HG03469 (cell line): ENCODE measurements at regions not wholly inside any gene's neighbourhood (a gene's known extent, or its start where the extent isn't known, plus 50 kb on each side); places are given as distances from the start of the nearest gene placed in this dataset.

ENCODE experiments used
- ATAC-seq: cut with Tn5 transposase; IDR thresholded peaks from one replicate; pipeline ENCODE4 v1.9.1; 2021; ENCODE audit warnings: mild to moderate bottlenecking, moderate library complexity, moderate number of reproducible peaks; ENCODE audit not compliant: unreplicated experiment

DNA sequence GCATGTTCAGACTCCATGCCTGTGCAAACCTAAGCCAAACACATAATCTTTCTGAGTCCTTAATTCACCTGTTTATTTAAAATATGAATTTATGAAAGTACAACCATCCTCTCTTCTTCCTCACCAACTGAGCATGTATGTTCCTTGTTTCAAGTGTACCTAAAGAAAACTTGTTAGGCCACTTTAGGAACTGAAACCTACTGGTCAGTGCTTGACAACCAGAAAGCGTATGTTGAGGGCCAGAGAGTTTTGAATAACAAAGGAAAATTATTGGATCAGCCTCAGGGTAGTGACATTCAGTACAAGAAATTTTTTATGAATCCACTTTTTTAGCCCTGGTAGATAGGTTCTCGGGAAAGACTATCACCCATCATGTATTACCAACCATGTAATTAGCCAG lies 847.6 kb upstream of the CELF4 start:
- no peak for ATAC-seq

GRCh38 chr18:38406607-38407006 lies 841.0 kb upstream of the CELF4 start:
- no peak for ATAC-seq

GRCh38 chr18:38402509-38402908 lies 836.9 kb upstream of the CELF4 start:
- ATAC-seq, result no peak

DNA sequence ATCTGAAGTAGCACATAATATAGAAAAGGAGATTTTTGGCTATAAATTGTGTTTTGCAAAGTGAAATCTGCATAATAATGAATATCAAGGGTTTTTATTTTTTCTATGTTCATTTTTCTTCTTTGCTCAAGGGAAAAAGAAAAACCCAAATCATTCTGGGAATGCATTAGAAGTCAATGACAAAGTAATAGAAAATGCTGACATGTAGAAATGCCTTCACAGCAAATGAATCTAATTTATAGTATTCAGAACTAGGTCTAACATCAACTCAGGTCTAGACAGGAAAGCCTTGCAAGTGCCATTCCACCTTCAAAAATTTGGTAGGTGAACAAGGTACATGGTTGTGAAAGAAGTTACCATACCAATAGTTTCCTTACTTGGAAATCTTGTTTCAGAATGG lies 831.5 kb upstream of the CELF4 start:
- no peak for ATAC-seq

DNA sequence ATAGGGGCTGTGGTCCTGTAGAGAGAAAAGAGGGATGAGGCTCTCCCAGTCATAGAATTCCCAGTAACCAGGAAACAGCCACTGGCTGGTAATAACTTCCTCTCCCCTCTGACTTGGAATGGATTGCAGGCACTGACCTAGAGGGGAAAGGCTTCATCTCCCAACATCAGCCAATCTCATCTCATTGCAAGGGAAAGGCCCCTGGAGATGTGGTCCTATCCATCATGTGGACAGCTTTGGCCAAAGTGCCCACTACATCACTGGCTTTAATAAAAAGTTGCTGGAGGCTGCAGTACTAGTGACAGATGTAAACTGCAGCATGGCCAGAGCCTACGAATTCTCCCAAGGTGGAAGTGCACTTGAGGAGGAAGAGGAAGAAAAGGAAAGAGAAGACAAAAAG lies 820.5 kb upstream of the CELF4 start:
- ATAC-seq, result no peak

- ATAC-seq, result no peak
Measured at GRCh38 chr18:38369772-38370690, 804.4 kb upstream of the CELF4 start.

DNA sequence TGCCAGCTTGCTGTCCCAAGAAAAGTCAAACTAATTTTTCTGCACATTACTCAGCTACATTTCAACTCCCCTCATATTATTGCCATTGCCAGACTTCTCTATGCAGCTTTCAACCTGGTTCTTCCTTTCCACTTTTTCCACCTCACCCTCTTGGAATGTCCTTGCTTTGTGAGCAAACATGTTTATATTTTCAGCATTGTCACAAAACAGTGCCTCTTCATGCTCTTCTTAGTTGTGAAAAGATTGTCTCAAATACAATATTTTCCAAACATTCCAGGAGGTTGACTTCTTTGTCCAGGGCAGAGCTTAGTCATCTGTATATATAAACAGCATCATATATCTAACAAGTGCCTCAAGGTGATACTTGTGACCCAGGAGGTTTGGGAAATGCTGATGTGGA lies 803.3 kb upstream of the CELF4 start:
- no peak for ATAC-seq

DNA sequence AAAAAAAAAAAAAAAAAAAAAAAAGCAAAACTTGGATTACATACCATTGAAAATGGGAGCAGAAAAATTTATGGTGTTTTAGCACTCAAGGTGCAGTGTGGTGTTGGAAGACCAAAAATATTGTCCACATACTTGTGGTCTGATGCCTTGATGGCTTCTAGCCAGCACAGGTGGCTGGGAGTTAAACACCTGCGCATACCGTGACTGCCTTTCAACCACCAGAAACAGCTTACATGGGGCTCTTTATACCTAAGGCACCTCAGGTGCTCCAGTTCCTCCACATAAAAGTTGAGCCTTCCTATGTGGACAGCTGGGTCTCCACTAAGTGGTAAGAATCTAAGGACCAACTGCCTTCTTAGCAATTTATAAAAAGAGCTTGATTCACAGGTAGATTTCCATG lies 802.6 kb upstream of the CELF4 start:
- ATAC-seq, result no peak

DNA sequence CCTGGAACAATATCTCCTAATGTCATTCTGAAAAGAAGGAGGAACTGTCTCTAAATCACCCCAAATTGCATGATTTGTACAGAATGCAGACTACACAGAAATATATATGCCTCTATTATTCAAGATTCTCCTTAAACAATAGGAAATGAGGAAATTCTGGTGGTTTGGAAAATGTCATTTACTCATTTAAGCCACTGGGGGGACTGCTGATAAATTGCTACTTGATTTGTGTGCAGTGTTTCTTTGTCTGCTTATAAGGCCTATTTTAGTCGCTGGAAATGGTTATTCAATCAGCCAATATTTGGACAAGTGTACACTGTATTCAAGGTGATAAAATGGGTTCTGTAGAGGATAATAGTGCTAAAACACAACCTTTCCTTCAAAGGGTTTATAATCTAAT lies 801.9 kb upstream of the CELF4 start:
- ATAC-seq, result no peak

DNA sequence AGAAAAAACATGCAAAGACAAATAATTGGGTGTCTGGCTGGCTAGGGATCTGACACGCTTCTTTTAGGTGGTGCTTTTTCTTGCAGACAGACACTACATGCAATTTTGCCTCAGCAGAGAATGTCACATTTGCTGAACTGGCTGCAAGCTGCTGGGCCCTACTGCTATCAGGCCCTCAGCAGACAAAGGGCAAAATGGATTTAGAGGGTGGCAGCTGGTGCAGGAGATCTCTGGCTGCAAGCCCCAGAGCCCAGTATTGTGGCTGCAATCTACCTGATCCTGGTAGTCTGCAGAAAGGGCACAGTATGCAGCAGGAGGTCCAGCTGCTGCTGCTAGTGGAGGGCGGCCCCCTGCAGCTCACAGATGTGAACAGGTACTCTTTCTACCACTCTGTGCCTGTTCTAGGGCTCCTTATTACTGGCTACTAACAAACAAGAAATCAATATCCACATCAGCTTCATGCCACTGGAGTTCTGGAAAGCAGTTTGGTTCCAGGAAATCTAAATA lies 796.7 kb upstream of the CELF4 start:
- no peak for ATAC-seq

DNA sequence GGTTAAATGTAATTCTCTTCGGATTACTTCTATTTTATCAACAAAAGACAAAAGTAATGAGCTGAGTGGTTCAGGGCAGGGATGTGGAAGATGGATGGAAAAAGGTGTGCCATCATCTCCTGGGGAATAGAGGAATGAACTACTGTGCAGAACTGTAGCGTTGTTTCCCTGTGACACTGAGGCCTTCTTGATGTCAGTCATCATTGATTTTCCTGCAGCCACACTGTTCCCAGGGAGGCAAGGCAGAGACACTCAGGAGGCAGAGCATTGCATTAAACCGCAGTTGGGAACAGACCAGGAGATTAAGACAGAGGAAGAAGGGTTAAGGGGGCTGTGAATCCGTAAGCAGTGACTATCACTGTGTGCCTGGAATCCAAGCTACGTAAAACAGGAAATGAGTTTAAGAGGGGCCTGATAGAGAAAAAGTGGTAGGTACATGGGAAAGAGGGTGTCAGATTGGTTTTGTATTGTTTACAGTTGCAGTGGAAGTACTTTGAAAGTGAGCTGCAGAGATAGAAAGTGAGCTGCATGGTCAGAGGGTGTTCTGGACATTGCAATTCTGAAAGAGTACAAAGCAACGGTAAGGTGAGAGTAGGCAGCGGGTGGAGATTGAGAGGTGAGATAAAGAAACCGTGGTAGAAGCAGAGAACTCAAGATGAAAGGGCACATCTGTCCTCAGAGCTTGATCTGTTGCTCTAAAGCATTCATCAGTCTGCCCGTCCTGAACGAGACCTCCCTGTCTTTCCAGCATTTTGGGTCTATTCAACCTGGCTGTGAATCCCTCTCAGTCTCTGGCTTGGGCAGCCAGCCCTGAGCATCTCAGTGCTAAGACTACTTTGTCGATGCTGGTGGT lies 793.4 kb upstream of the CELF4 start:
- ATAC-seq, result no peak

DNA sequence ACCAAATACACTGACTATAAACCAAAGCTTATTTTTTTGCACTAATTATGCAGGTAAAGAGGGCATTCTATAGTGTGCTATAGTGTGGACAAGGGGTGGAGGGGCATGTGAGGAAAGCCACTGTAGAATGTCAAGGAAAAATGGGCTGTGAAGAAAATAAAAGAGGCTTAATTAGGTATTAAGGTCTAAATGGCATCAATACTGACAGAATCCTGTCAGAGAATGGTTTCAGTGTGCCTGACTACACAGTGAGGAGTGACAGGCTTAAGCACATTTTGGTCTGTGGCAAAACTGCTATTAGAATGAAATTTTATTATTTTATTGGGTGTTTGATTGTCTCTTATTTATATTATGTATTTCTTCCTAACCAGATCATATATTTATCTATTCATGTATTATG lies 787.6 kb upstream of the CELF4 start:
- no peak for ATAC-seq

DNA sequence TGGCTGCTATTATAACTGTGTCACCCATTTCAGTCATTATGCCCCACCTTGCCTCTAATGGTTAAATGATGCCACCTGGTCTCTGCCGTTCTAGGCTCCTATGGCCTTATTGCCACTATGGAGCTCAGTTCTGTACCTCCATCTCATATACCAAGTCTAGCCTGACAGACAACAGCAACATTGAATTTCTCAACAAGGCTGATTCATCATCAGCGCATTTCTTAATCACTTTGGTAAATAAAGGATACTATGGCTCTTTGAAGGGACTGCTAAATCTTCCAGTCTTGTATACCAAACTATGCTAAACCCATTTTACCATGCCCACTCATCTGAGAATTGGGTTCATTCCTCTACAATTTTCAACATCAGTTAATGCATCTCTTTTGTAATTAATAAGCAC lies 784.5 kb upstream of the CELF4 start:
- no peak for ATAC-seq

GRCh38 chr18:38330573-38330972 lies 765.0 kb upstream of the CELF4 start:
- no peak for ATAC-seq

DNA sequence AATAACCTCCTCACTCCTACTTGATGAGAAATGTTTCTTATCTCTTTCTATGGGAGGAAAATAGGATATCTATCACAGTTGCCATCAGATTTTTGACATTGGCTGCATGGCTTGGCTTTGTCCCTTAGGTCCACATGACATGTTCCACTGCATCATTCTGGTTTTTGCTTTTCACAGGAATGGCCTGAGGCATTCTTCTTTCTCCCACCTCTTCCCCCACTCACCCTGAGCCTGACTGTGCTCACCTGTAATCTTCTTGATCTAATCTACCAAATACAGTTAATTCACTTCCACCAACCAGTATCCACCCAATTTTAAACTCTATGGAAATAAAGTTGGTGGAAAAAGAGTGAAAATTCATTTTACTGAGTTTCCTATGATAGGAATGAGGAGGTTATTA lies 763.5 kb upstream of the CELF4 start:
- ATAC-seq, result no peak

DNA sequence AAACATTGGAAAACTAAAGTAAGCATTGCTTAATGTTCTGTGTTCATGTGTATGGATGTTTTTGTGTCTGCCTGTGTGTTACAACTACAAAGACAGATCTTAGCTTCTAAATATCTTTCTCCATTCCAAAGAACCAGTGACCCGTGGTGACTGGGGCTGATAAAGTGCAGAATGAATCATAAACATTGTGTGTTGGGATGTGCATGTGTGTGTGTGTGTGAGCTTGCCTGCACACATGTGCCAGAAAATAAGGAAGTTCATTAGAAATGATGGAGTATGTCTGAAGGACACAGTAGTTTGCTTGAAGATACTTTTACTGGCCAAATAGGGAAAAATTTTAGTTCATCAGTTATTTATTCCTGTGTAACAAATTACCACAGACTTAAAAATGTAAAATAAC lies 756.6 kb upstream of the CELF4 start:
- no peak for ATAC-seq

DNA sequence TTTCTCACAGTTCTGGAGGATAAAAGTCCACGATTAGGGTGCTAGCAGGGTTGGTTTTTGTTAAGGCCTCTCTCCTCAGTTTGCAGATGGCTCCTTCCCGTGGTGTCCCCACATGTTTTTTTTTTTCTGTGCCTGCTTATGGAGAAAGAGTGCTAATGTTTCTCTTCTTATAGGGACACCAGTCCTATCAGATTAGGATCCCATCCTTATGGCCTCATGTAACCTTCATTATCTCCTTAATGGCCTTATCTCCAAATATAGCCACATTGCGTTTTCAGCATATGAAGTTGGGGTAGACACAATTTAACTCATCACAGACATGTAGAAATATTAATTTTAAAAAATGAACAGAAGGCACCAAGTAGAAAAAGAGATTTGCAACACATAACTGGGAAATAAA lies 755.7 kb upstream of the CELF4 start:
- ATAC-seq, result no peak

GRCh38 chr18:38318416-38318815 lies 752.8 kb upstream of the CELF4 start:
- no peak for ATAC-seq

DNA sequence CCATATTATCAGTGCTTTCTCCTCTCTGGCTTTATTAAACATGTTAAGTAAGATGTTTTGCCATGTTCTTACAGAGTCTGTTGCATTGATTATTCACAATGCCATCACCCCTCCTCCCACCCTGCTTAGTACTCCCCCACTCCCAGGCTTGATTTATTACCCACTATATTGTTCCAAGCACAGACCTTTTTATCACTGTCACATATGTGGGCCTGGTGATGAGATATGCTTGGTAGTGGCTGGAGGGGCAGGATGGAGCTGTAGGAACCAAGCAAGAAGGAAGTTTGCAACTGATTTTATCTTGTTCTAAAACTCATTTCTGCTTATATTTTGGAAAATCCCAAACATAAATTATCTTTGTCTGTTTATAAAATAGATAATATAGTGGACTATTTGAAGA lies 748.2 kb upstream of the CELF4 start:
- no peak for ATAC-seq

- ATAC-seq, result no peak
Measured at GRCh38 chr18:38312532-38312931, 746.9 kb upstream of the CELF4 start.

DNA sequence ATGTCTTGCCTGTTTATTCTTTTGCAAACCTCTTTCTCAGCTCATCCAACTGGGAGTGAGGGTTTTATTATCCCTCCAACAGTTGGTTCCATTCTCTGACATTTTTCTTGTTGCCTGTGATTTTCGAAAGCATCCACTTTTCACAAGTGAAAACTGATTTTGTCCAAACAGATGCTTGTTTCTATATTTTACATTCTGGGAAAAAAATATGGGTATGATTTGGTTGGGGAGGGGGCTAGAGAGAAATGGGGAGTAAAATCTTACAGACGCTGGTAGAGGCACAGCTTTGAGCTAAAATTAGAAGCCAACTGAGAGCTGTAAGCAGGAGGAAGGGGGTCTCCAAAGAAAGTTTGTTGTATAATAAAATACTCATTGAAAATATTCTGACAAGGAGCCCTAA lies 745.3 kb upstream of the CELF4 start:
- ATAC-seq, result no peak

DNA sequence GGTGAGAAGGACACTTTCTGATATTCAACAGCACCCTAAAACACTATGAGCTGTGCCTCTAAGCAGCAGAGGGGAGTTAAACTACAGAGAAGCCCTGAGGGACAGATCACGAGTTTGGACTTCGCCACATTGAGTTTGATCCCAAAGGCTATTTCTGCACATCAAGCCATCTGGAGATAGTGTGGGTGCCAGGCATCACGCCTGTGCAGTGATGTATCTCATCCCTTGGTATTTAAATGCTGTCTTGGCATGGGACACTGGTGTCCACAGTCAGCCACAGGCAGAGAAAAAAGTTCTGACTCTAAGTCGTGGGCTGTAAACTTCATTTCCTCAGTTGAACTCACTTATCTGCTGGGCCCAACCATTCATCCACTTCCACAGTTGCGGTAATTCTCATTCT lies 742.3 kb upstream of the CELF4 start:
- ATAC-seq, result no peak
